ENCODE measurements at regions not wholly inside any gene's neighbourhood (a gene's known extent, or its start where the extent isn't known, plus 50 kb on each side); places are given as distances from the start of the nearest gene placed in this dataset.

DNA sequence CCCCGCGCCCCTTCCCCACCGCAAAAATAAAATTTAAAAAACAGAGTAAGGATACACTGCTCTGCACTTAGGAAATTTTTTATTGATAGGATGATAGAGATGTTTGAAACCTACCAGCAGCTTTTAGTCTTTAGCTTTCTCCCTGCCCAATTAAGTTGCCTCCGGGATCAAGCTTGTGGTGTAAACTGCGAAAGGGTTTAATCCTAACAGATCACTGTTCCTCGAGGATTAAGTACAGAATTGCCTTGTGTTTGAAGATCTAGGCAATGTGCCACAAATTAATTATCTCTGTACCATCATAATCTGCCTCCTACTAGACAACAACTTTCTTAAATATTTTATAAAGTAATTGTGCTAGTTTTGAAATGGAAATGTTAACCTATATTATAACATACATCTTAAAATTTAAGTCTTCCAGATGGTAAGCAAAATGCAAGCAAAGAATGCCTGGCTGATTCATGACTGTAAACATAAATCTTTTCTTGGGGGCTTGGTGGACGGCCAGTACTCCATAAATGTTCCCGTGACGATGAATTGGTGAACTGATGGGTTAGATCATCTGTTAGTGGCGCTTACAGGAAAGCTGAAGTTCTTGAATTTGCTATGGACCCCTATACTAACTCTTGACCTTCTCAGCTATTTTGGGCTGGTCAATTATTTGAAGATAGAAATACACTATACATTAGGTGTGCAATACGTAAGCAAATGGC is 58.0 kb upstream of the ARHGAP18 start:
- TF ChIP-seq, protein P1, sequence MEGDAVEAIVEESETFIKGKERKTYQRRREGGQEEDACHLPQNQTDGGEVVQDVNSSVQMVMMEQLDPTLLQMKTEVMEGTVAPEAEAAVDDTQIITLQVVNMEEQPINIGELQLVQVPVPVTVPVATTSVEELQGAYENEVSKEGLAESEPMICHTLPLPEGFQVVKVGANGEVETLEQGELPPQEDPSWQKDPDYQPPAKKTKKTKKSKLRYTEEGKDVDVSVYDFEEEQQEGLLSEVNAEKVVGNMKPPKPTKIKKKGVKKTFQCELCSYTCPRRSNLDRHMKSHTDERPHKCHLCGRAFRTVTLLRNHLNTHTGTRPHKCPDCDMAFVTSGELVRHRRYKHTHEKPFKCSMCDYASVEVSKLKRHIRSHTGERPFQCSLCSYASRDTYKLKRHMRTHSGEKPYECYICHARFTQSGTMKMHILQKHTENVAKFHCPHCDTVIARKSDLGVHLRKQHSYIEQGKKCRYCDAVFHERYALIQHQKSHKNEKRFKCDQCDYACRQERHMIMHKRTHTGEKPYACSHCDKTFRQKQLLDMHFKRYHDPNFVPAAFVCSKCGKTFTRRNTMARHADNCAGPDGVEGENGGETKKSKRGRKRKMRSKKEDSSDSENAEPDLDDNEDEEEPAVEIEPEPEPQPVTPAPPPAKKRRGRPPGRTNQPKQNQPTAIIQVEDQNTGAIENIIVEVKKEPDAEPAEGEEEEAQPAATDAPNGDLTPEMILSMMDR (conservative IDR thresholded peaks at IDR 0.05; ENCODE audit: low read depth), result no peak
- CTCF ChIA-PET, result interaction anchor here (0.6 kb wide), 1 partner anchor 1141 kb away, joined by 5 read pairs; no protein-coding TSS in a partner anchor
- no peak for DNase-seq (ENCODE audit: low spot score)
- no peak overlapping the region for H3K27ac ChIP-seq
- POLR2A ChIA-PET (ENCODE audit: low non-redundant PET), result no interaction called here

GRCh38 chr6:129766959-129767728 is 57.2 kb upstream of the ARHGAP18 start:
- H3K27ac ChIP-seq, result no peak overlapping the region
- ChIA-PET CTCF (no interaction called here), POLR2A (ENCODE audit: low non-redundant PET) (no interaction called here)
- peak; percentile 23 for DNase-seq (ENCODE audit: low spot score)
- TF ChIP-seq, protein P1 (conservative IDR thresholded peaks at IDR 0.05; ENCODE audit: low read depth), result no peak

GRCh38 chr6:129764761-129765407 is 54.9 kb upstream of the ARHGAP18 start:
- no peak for DNase-seq (ENCODE audit: low spot score)
- CTCF ChIA-PET, result interaction anchor here (0.6 kb wide), 1 partner anchor 1097 kb away, joined by 9 read pairs; no protein-coding TSS in a partner anchor
- H3K27ac ChIP-seq, result no peak overlapping the region
- TF ChIP-seq, protein P1 (conservative IDR thresholded peaks at IDR 0.05; ENCODE audit: low read depth), result no peak
- POLR2A ChIA-PET (ENCODE audit: low non-redundant PET), result no interaction called here

DNA sequence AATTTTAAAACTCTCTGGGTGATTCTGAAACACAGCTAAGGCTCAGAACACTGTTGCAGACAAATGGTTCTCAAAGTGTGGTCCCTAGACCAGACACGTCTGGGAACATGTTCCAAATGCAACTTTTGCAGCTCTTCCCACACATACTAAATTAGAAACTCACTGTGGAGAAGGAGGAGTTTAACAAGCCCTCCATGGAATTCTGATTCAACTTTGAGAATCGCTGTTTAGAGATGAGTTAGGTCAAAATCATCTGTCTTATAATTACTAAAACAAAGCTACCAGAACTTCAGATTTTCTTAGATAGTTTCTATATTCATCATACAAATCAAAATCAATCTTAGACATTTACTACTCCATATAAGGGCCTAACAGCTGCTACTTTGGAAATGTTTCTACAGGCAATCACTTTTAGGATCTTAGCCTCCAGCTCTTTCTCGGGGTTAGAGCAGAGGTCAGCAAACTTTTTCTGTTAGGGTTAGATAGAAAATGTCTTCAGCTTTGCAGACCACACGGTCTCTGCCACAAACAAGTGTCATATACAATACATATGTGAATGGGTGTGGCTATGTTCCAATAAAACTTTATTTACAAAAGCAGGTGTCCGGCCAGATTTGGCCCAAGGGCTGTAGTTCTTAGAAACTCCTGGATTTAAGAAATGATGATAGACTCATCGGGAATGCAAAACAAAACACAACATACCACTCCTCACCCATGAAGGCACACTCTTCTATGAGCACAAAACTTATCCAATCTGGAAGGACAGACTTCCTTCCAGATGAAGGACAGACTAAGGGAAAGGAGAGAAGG is 50.0 kb upstream of the ARHGAP18 start:
- TF ChIP-seq, protein P1 (conservative IDR thresholded peaks at IDR 0.05; ENCODE audit: low read depth), result no peak
- no peak overlapping the region for H3K27ac ChIP-seq
- ChIA-PET CTCF (no interaction called here), POLR2A (ENCODE audit: low non-redundant PET) (no interaction called here)
- DNase-seq (ENCODE audit: low spot score), result no peak
